Prostate gland (tissue), 2 donors: ENCODE measurements at regions not wholly inside any gene's neighbourhood (a gene's known extent, or its start where the extent isn't known, plus 50 kb on each side); places are given as distances from the start of the nearest gene placed in this dataset.

Experiments
- CTCF ChIP-seq, 4 experiments: fragments of 200-600 bp in 2 of 4; fragments of 450-650 bp in 2 of 4; sonication (generic) in 2 of 4; IDR thresholded peaks; 1 replicate in 3 of 4; 2 replicates in 1 of 4; pipeline ENCODE4 v1.5.1; 2016 to 2019; ENCODE audit warnings: antibody characterized with exemption in 4 of 4, mild to moderate bottlenecking in 2 of 4, moderate library complexity in 2 of 4
- POLR2A ChIP-seq: fragments of 450-650 bp; IDR thresholded peaks from one replicate; pipeline ENCODE4 v1.6.1; 2016; ENCODE audit warnings: antibody characterized with exemption, mild to moderate bottlenecking

- TF ChIP-seq CTCF (IDR thresholded peaks at IDR 0.05) (no peak), POLR2A (no peak)
These were observed 50.4 kb upstream of the ADAMTS5 start for GRCh38 chr21:27017246-27017645.
